ENCODE measurements at regions not wholly inside any gene's neighbourhood (a gene's known extent, or its start where the extent isn't known, plus 50 kb on each side); places are given as distances from the start of the nearest gene placed in this dataset.
"Not testable (repeated sequence)": the region's sequence is repeated elsewhere in the genome, so short reads cannot be mapped to it uniquely, and the experiment has no call there.

- DNase-seq: not testable (repeated sequence)
Measured at GRCh38 chr9:97248252-97248651, 59.2 kb upstream of the CCDC180 start.

- DNase-seq: no peak
Measured at GRCh38 chr9:97243606-97244005, 63.9 kb upstream of the CCDC180 start.

- DNase-seq: not testable (repeated sequence)
Measured at GRCh38 chr9:97241430-97241829, 66.0 kb upstream of the CCDC180 start.

- peak; percentile 74 for DNase-seq
Measured at GRCh38 chr9:97237951-97238889, 69.2 kb upstream of the CCDC180 start.

- DNase-seq: no peak
Measured at GRCh38 chr9:97237311-97237786, 70.1 kb upstream of the CCDC180 start.

- DNase-seq: not testable (repeated sequence)
Measured at GRCh38 chr9:97233009-97233400, 74.5 kb upstream of the CCDC180 start.

GRCh38 chr9:97232060-97233008 is 75.1 kb upstream of the CCDC180 start:
- not testable (repeated sequence) for DNase-seq

- DNase-seq: not testable (repeated sequence)
Measured at GRCh38 chr9:97222393-97222792, 85.1 kb upstream of the CCDC180 start.

- DNase-seq: peak; percentile 58
Measured at GRCh38 chr9:97221478-97222355, 85.7 kb upstream of the CCDC180 start.

GRCh38 chr9:97220894-97221477 is 86.5 kb upstream of the CCDC180 start:
- DNase-seq: no peak

- not testable (repeated sequence) for DNase-seq
Measured at GRCh38 chr9:97220396-97220795, 87.1 kb upstream of the CCDC180 start.

GRCh38 chr9:97219443-97220140 is 87.9 kb upstream of the CCDC180 start:
- not testable (repeated sequence) for DNase-seq

GRCh38 chr9:97215127-97215526 is 92.3 kb upstream of the CCDC180 start:
- not testable (repeated sequence) for DNase-seq

- not testable (repeated sequence) for DNase-seq
Measured at GRCh38 chr9:97214556-97214955, 92.9 kb upstream of the CCDC180 start.

- DNase-seq: not testable (repeated sequence)
Measured at GRCh38 chr9:97199683-97200082, 107.8 kb upstream of the CCDC180 start.

GRCh38 chr9:97193767-97194166 is 113.7 kb upstream of the CCDC180 start:
- not testable (repeated sequence) for DNase-seq

- DNase-seq: no peak
Measured at GRCh38 chr9:97188545-97188944, 118.9 kb upstream of the CCDC180 start.

GRCh38 chr9:97187706-97188105 is 119.8 kb upstream of the CCDC180 start:
- not testable (repeated sequence) for DNase-seq

- no peak for DNase-seq
Measured at GRCh38 chr9:97186493-97186892, 121.0 kb upstream of the CCDC180 start.

GRCh38 chr9:97182532-97182931 is 124.9 kb upstream of the CCDC180 start:
- DNase-seq: not testable (repeated sequence)

- no peak for DNase-seq
Measured at GRCh38 chr9:97179616-97180015, 127.8 kb upstream of the CCDC180 start.

Measured in activated naive CD4-positive, alpha-beta T cell treated with Interleukin-2 at 50 U/mL for 16 hours (primary cell).